HG02798 (cell line): ENCODE measurements at regions not wholly inside any gene's neighbourhood (a gene's known extent, or its start where the extent isn't known, plus 50 kb on each side); places are given as distances from the start of the nearest gene placed in this dataset.
"Not testable (repeated sequence)": the region's sequence is repeated elsewhere in the genome, so short reads cannot be mapped to it uniquely, and the experiment has no call there.

ENCODE experiments used
- ATAC-seq: cut with Tn5 transposase; IDR thresholded peaks from one replicate; pipeline ENCODE4 v1.9.1; 2021; ENCODE audit warnings: mild to moderate bottlenecking; ENCODE audit not compliant: unreplicated experiment, poor library complexity

DNA sequence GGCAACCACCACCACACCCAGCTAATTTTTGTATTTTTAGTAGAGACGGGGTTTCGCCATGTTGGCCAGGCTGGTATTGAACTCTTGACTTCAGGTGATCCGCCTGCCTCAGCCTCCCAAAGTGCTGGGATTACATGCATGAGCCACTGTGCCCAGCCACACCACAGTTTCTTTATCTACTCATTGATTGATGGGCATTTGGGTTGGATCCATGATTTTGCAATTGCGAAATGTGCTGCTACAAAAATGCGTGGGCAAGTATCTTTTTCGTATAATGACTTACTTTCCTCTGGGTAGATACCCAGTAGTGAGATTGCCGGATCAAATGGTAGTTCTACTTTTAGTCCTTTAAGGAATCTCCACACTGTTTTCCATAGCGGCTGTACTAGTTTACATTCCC is 204.7 kb downstream of the ALDH8A1 start:
- ATAC-seq = not testable (repeated sequence)

DNA sequence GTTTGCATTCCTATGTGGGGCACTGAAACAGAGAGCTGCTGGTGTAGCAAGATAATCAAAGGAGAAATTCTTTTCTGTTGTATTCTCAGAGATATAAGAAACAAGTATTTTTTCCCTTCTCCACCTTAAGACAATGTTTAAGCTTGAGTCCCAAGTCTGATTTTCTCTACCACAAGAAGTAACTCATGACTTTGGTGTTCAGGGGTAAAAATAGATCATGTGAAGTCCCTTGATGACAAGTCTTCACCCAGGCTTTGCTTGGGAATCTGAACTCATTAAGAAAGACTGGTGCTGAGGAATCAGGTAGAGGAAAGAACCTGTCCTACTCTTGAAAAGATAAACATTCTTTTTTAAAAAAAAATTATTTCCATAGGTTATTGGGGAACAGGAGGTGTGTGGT is 205.6 kb downstream of the ALDH8A1 start:
- no peak for ATAC-seq

GRCh38 chr6:134741200-134741536 is 208.7 kb downstream of the ALDH8A1 start:
- no peak for ATAC-seq

DNA sequence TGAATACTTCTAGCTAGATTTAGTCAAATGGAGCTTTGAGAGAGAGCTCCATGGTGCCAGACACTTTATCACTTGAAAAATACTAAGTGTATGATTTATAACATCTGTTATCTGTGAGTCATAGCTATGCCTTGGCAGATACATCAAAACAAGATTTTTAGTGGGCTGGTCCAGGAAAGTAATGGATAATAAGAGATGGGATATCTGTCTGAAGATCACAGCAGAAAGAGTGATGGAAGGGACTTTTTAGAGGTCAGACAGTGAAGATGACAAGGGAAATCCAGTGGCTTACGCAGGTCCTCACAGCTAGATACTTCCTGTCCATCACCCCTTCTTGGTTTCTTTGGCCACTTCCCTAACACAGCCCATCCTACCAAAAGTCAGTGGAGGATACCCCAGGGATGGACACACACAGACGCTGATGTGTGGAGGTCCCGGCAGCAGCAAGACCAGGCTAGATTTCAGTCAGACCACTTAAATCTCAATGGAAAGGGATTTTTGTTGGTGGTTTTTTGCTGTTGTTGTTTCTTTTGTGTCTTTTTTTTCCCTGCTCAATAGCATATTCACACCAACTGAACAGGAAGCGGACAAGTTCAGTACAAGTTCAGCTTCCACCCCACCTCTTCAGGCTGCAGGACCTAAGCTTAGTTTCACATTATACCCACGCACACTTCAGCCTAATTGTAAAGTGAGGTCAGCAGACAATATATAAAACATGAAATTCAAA is 209.3 kb downstream of the ALDH8A1 start:
- ATAC-seq = no peak

DNA sequence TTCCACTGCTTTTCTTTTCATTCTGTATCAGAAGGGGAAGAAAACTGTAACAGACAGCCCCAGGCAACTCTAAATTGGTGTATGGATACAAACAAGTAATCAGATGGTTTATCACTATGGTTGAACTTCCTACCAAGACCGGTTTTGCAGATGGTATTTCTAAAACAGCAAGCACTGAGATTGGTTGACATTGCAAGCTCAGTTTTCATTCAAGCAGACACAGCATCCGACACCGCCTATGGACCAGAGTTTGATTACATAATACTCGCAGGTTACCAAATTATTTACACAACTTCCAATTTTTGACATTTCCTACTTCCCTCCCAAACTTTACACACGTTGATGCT is 209.9 kb downstream of the ALDH8A1 start:
- no peak for ATAC-seq

DNA sequence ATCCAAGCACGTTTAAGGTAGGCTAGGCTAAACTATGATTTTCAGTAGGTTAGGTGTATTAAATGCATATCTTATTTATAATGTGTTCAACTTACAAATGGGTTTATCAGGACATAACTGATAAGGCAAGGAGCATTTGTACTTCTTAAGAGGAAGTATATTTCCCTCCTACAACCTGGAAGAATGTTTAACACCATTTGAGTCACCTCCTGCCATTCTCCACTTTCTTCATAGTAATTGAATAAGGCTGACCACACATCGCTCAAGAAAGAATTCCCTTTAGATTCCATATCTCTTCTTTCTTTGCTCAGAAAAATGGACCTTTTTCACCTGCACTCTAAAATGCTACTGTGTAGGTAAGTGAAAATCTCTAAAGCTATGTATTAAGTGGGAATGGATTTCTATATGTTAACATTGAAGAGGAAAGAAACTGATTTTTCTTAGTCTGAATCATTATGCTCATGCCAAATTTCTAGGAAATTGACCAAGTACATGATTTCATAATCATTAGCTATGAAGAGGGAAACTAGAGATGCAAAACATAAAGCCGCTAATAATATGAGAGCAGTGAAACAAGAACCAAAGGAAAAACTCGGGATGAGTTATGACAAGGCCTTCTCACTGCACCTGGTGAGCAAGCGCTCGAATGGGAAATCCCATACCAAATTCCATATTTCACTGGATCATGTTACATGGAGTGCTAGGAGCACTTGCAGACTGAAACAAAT is 210.4 kb downstream of the ALDH8A1 start:
- ATAC-seq = no peak

DNA sequence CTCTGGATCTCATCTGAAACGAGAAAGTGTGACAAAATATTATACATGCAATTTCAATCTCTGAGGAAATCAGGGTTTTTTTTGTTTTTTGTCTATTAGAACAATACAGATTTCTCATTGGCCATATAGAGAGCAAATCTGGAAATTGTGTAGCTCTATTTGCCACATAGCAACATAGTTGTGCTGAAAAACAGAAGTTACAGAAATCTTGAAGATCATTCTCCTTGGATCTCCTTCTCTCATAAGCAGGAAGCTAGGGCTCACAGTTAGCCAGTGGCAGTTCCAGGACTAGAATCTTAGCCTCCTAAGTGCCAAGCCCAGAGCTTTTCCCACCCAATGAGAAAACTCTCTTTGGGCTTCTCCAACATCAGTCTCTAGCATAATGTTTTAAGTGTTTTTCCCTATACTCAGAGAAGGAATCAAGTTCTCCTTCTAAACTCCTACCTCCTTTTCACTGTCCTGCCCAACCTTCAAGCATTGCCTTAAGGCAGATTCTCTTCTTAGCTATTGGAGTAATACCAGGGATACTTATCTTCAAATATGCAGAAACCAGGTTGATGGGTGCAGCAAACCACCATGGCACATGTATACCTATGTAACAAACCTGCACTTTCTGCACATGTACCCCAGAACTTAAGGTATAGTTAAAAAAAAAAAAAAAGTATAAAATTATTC is 211.6 kb downstream of the ALDH8A1 start:
- ATAC-seq = no peak

- no peak for ATAC-seq
These were observed 214.4 kb downstream of the ALDH8A1 start for GRCh38 chr6:134735461-134735860.

DNA sequence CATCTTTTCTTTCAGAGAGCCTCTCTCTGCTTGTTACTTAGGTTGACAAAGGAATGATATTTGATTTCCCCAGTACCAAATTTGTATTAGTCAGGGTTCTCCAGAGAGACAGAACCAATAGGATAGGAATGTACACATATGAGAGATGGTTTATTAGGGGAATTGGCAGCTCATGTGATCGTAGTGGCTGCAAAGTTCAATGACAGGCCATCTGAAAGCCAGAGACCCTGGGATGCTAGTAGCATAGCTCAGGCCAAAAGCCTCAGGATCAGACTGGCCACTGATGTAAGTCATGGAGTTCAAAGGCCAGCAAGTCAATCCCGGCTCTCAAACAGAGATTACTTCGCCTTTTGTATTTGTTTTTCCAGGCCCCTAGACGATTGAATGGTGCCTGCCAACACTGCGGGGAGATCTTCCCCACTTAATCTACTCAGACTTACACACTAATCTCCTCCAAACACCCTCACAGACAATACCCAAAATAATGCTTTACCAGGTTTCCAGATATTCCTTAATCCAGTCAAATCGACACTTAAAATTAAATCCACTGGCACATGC is 215.5 kb downstream of the ALDH8A1 start:
- ATAC-seq = no peak

- no peak for ATAC-seq
These were observed 216.1 kb downstream of the ALDH8A1 start for GRCh38 chr6:134733801-134734200.

- no peak for ATAC-seq
These were observed 217.1 kb downstream of the ALDH8A1 start for GRCh38 chr6:134732763-134733162.

GRCh38 chr6:134731615-134732014 is 218.3 kb downstream of the ALDH8A1 start:
- ATAC-seq = no peak

DNA sequence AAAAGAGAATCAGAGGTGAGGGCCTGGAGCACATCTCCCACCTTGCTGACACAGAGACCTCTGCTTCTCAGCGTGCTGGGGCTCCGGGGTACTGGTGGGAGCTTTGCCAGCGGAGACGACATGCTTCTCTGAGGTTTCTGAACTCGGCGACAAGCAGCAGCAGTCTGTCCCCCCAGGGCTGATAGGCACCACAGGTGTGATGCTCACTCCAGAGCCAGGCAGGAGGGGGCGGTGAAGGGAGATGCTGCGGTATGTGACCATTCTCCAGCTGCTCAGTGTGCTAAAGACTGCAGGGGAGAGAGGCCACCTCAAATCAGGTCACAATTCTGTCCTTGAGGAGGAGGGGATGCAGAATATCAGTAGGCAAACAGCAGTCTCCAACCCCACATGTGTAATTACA is 219.9 kb downstream of the ALDH8A1 start:
- no peak for ATAC-seq

GRCh38 chr6:134729561-134729960 is 220.3 kb downstream of the ALDH8A1 start:
- ATAC-seq = no peak

GRCh38 chr6:134727081-134727480 is 222.8 kb downstream of the ALDH8A1 start:
- no peak for ATAC-seq

DNA sequence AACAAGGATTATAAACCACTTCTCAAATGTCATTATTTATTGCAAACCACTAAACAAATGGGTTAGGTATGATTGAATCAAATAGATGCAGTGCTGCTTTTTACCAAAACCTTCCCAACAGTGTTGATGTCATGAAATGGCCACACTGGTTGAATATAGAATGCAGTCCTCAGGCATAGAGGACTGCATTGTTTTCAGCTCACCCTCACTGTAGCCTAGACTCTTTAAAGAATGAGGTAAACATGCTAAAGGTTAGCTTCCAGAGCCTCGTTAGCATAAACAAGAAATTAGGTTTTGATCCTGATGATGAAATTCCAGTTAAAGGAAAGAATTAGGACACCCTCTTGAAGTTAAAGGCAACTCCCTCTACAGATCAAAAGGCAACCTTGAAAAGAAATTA is 224.3 kb downstream of the ALDH8A1 start:
- no peak for ATAC-seq

DNA sequence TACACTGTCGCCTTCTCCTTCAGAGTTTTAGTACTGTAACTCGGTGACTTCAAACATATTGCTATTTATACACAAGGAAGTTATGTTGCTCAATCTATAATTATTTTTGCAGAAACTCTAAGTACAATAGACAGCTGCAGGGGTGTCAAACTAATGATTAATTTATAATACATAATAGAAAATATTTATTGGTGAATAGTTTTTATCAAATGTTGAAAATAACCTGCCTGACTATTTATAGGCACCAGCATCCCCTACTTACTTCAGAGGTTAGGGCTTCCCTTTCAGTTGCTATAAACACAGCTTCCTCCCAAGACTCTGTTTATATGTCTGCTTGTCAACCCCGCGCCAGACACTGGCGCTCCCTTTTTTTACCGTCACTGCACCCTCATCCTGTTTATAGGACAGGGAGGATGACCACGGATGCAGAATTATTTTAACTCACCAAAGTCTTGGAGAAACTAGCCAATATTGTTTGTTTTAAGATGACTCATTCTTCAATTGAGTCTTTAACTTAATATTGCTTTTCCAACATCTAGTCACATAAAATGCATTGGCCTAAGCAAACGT is 225.0 kb downstream of the ALDH8A1 start:
- ATAC-seq = no peak

GRCh38 chr6:134723081-134723871 is 226.6 kb downstream of the ALDH8A1 start:
- no peak for ATAC-seq

GRCh38 chr6:134722200-134722870 is 227.6 kb downstream of the ALDH8A1 start:
- ATAC-seq = no peak

DNA sequence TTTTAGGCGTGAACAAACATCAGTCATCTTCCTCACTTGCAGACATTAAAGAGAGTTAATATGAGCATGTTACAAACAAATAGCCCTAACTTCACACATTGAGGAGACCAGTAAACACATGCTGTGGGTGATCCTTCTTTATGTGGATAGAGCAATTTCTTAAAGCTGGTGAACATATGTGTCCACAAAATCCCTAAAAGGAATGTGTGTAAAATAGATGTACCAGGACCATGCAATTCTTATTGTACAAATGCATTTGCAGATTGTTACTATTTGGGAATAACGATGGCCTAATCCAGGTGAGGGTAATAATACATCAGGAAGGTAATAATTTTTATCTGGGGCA is 228.9 kb downstream of the ALDH8A1 start:
- ATAC-seq = no peak
